Prostate gland (tissue), 2 donors: ENCODE measurements at regions not wholly inside any gene's neighbourhood (a gene's known extent, or its start where the extent isn't known, plus 50 kb on each side); places are given as distances from the start of the nearest gene placed in this dataset.

ENCODE experiments used
- CTCF ChIP-seq, 4 experiments: fragments of 200-600 bp in 2 of 4; fragments of 450-650 bp in 2 of 4; sonication (generic) in 2 of 4; IDR thresholded peaks; 1 replicate in 3 of 4; 2 replicates in 1 of 4; pipeline ENCODE4 v1.5.1; 2016 to 2019; ENCODE audit warnings: antibody characterized with exemption in 4 of 4, mild to moderate bottlenecking in 2 of 4, moderate library complexity in 2 of 4
- POLR2A ChIP-seq: fragments of 450-650 bp; IDR thresholded peaks from one replicate; pipeline ENCODE4 v1.6.1; 2016; ENCODE audit warnings: antibody characterized with exemption, mild to moderate bottlenecking
- POLR2AphosphoS5 ChIP-seq: sonication (generic); formaldehyde crosslinking; IDR thresholded peaks from one replicate; pipeline ENCODE4 v1.6.1; 2017; ENCODE audit warnings: antibody characterized with exemption

- TF ChIP-seq CTCF (IDR thresholded peaks at IDR 0.05) = no peak
- no peak for TF ChIP-seq POLR2A
- no peak for TF ChIP-seq POLR2AphosphoS5
Observed at GRCh38 chr6:146962329-146962728, 241.9 kb upstream of the STXBP5 start.
